Caco-2 (cell line): ENCODE measurements at regions not wholly inside any gene's neighbourhood (a gene's known extent, or its start where the extent isn't known, plus 50 kb on each side); places are given as distances from the start of the nearest gene placed in this dataset.

Experiments
- BruUV-seq: library from RNA; stranded (reverse); fragments of 400-500 nt; replicated peaks from 2 replicates; lab custom pipeline; 2021; lab: Mats Ljungman, UMichigan
- CTCF ChIA-PET: fragments of 300-600 bp; sonication (Branson Sonifier 250); formaldehyde crosslinking; loops from one replicate; lab custom pipeline; 2022; ENCODE audit warnings: antibody characterized with exemption; lab: Charles Lee
- POLR2A ChIA-PET: fragments of 300-600 bp; sonication (Branson Sonifier 250); formaldehyde crosslinking; loops from one replicate; lab custom pipeline; 2022; ENCODE audit warnings: antibody characterized with exemption; lab: Charles Lee
- DNase-seq, 2 experiments: peaks; one replicate each; pipeline versions ENCODE4 v3.0.0 to v3.0.0-alpha.2; 2020 to 2022
- H3K27me3 ChIP-seq: replicated peaks from 2 replicates; pipeline ENCODE4 v1.6.0; 2011; ENCODE audit warnings: low read length; ENCODE audit not compliant: control insufficient read depth, insufficient read depth
- H3K36me3 ChIP-seq: 2 replicates; pipeline ENCODE4 v1.5.1; 2011; ENCODE audit warnings: low read length; ENCODE audit not compliant: control insufficient read depth, insufficient read depth
- H3K4me1 ChIP-seq: fragments of 250-450 bp; sonication (Bioruptor Pico); 2 replicates; pipeline ENCODE4 v1.5.1; 2020; ENCODE audit warnings: mild to moderate bottlenecking
- H3K4me3 ChIP-seq: 2 replicates; pipeline ENCODE4 v1.5.1; 2011; ENCODE audit warnings: low read depth, mild to moderate bottlenecking, control low read depth, low read length
- H3K9me3 ChIP-seq: fragments of 250-450 bp; sonication (Bioruptor Pico); 2 replicates; pipeline ENCODE4 v1.5.1; 2020; ENCODE audit warnings: mild to moderate bottlenecking, moderate library complexity
- H3K27ac Mint-ChIP-seq: one replicate; pipeline ENCODE4 v1.8.0; 2022; ENCODE audit warnings: mixed read lengths; ENCODE audit not compliant: unreplicated experiment
- H3K27me3 Mint-ChIP-seq: one replicate; pipeline ENCODE4 v1.8.0; 2022; ENCODE audit warnings: mixed read lengths; ENCODE audit not compliant: insufficient read depth, unreplicated experiment
- H3K36me3 Mint-ChIP-seq: one replicate; pipeline ENCODE4 v1.8.0; 2022; ENCODE audit warnings: mild to moderate bottlenecking, mixed read lengths; ENCODE audit not compliant: insufficient read depth, unreplicated experiment
- H3K4me1 Mint-ChIP-seq: one replicate; pipeline ENCODE4 v1.8.0; 2022; ENCODE audit warnings: low read depth, mixed read lengths; ENCODE audit not compliant: unreplicated experiment
- H3K4me3 Mint-ChIP-seq: one replicate; pipeline ENCODE4 v1.8.0; 2022; ENCODE audit warnings: mild to moderate bottlenecking, moderate library complexity, mixed read lengths; ENCODE audit not compliant: unreplicated experiment
- H3K9me3 Mint-ChIP-seq: one replicate; pipeline ENCODE4 v1.8.0; 2022; ENCODE audit warnings: mixed read lengths; ENCODE audit not compliant: unreplicated experiment
- CTCF ChIP-seq, 2 experiments: fragments of 200-600 bp in 1 of 2; IDR thresholded peaks; 1 replicate in 1 of 2; 2 replicates in 1 of 2; pipeline versions ENCODE4 v1.5.1 to v1.8.0; 2011 to 2022; ENCODE audit warnings: antibody characterized with exemption in 1 of 2, control low read depth in 1 of 2, inconsistent platforms in 1 of 2, low read depth in 1 of 2, low read length in 1 of 2, mild to moderate bottlenecking in 1 of 2, moderate library complexity in 1 of 2; ENCODE audit not compliant: insufficient read depth in 1 of 2, severe bottlenecking in 1 of 2, unreplicated experiment in 1 of 2
- intact Hi-C: fragments of 100-400 bp; cut with micrococcal nuclease; formaldehyde crosslinking; loops from one replicate; pipeline ENCODE4 v1.10.0; 2022; ENCODE audit not compliant: unreplicated experiment

GRCh38 chr6:1463751-1464426 lies 74.5 kb downstream of the FOXF2 start:
- no peaks in the 10 kb centered on the region for H3K4me1 ChIP-seq
- no peak overlapping the region for H3K4me3 ChIP-seq
- no TSS peak for BruUV-seq
- DNase-seq: no peak
- Mint-ChIP-seq H3K4me3 (no peak overlapping the region), H3K9me3 (no peaks in the 10 kb centered on the region), H3K27me3 (peaks cover 9% of the 10 kb centered on the region), H3K27ac (no peak overlapping the region), H3K36me3 (no peaks in the 10 kb centered on the region), H3K4me1 (no peaks in the 10 kb centered on the region)
- intact Hi-C loops: no loop called here
- no peak for TF ChIP-seq CTCF (IDR thresholded peaks at IDR 0.05; ENCODE audit: insufficient read depth in 1 of 2, low read depth in 1 of 2, low read length in 1 of 2, severe bottlenecking in 1 of 2, unreplicated experiment in 1 of 2)
- ChIA-PET POLR2A (no interaction called here), CTCF (no interaction called here)
- H3K27me3 ChIP-seq: no peaks in the 10 kb centered on the region
- H3K36me3 ChIP-seq: no peaks in the 10 kb centered on the region
- H3K9me3 ChIP-seq: no peaks in the 10 kb centered on the region

- Mint-ChIP-seq H3K9me3 (no peaks in the 10 kb centered on the region), H3K4me1 (no peaks in the 10 kb centered on the region), H3K27ac (no peak overlapping the region), H3K4me3 (no peak overlapping the region), H3K27me3 (peaks cover 13% of the 10 kb centered on the region), H3K36me3 (no peaks in the 10 kb centered on the region)
- BruUV-seq: no TSS peak
- Histone ChIP-seq H3K4me3 (no peak overlapping the region), H3K36me3 (no peaks in the 10 kb centered on the region), H3K9me3 (no peaks in the 10 kb centered on the region), H3K4me1 (no peaks in the 10 kb centered on the region), H3K27me3 (no peaks in the 10 kb centered on the region)
- ChIA-PET POLR2A (no interaction called here), CTCF (interaction anchor here (0.6 kb wide), 1 partner anchor 9 kb away, joined by 4 read pairs; no protein-coding TSS in a partner anchor)
- intact Hi-C loops: no loop called here
- no peak for DNase-seq
- no peak for TF ChIP-seq CTCF (IDR thresholded peaks at IDR 0.05; ENCODE audit: insufficient read depth in 1 of 2, low read depth in 1 of 2, low read length in 1 of 2, severe bottlenecking in 1 of 2, unreplicated experiment in 1 of 2)
These were observed 75.5 kb downstream of the FOXF2 start for GRCh38 chr6:1464781-1465370.

GRCh38 chr6:1468126-1468525 lies 78.8 kb downstream of the FOXF2 start:
- Mint-ChIP-seq H3K4me1 (peaks cover 4% of the 10 kb centered on the region), H3K27ac (no peak overlapping the region), H3K27me3 (peaks cover 15% of the 10 kb centered on the region), H3K36me3 (no peaks in the 10 kb centered on the region), H3K4me3 (no peak overlapping the region), H3K9me3 (no peaks in the 10 kb centered on the region)
- Histone ChIP-seq H3K4me3 (no peak overlapping the region), H3K36me3 (no peaks in the 10 kb centered on the region), H3K4me1 (no peaks in the 10 kb centered on the region), H3K27me3 (no peaks in the 10 kb centered on the region), H3K9me3 (no peaks in the 10 kb centered on the region)
- no TSS peak for BruUV-seq
- intact Hi-C loops: no loop called here
- CTCF ChIA-PET: no interaction called here
- DNase-seq: no peak
- TF ChIP-seq CTCF (IDR thresholded peaks at IDR 0.05; ENCODE audit: insufficient read depth in 1 of 2, low read depth in 1 of 2, low read length in 1 of 2, severe bottlenecking in 1 of 2, unreplicated experiment in 1 of 2): no peak
- POLR2A ChIA-PET: no interaction called here
